Heart left ventricle (tissue), 16 donors: ENCODE measurements at regions not wholly inside any gene's neighbourhood (a gene's known extent, or its start where the extent isn't known, plus 50 kb on each side); places are given as distances from the start of the nearest gene placed in this dataset.
A peak's percentile ranks its signal among the peaks of the same experiment; 100 is the strongest.

Experiments used
- ATAC-seq, 4 donors: fragments of 200-7000 bp; cut with Tn5 transposase; one replicate each; pipeline ENCODE4 v1.9.1; 2020 to 2022; ENCODE audit warnings: moderate library complexity in 4 of 4, mild to moderate bottlenecking in 3 of 4, moderate number of reproducible peaks in 1 of 4
- DNase-seq, 5 donors: peaks; one replicate each; pipeline ENCODE4 v3.0.0-alpha.2; 2020
- H3K27ac ChIP-seq, 12 donors: fragments of 200-600 bp; sonication (generic) in 4 of 12; one replicate each; pipeline versions ENCODE4 v1.5.0 to v1.8.0; 2016 to 2022; ENCODE audit warnings: mild to moderate bottlenecking in 2 of 12
- H3K27me3 ChIP-seq, 9 donors: fragments of 200-600 bp; sonication (generic) in 2 of 9; one replicate each; pipeline versions ENCODE4 v1.5.1 to v1.8.0; 2016 to 2022; ENCODE audit warnings: mild to moderate bottlenecking in 3 of 9
- H3K36me3 ChIP-seq, 9 donors: fragments of 200-600 bp; sonication (generic) in 2 of 9; one replicate each; pipeline versions ENCODE4 v1.5.0 to v1.8.0; 2018 to 2022; ENCODE audit warnings: mild to moderate bottlenecking in 2 of 9
- H3K4me1 ChIP-seq, 12 donors: fragments of 200-600 bp; sonication (generic) in 4 of 12; one replicate each; pipeline versions ENCODE4 v1.5.0 to v1.8.0; 2016 to 2022; ENCODE audit warnings: mild to moderate bottlenecking in 3 of 12
- H3K4me3 ChIP-seq, 12 donors: fragments of 200-600 bp; sonication (generic) in 4 of 12; one replicate each; pipeline versions ENCODE4 v1.5.0 to v1.8.0; 2017 to 2022; ENCODE audit warnings: mild to moderate bottlenecking in 9 of 12, moderate library complexity in 4 of 12
- H3K9me3 ChIP-seq, 12 donors: fragments of 200-600 bp; sonication (generic) in 4 of 12; one replicate each; pipeline versions ENCODE4 v1.5.0 to v1.8.0; 2016 to 2022; ENCODE audit warnings: mild to moderate bottlenecking in 1 of 12
- POLR2A ChIP-seq, 2 donors: fragments of 450-650 bp; IDR thresholded peaks; one replicate each; pipeline ENCODE4 v1.6.1; 2017; ENCODE audit warnings: antibody characterized with exemption in 2 of 2, mild to moderate bottlenecking in 2 of 2, moderate library complexity in 2 of 2
- WGBS, 4 donors: extraction: QIAGEN DNeasy Blood & Tissue Kit in 2 of 4; methylation state at CpG; one replicate each; pipeline versions ENCODE4 v1.1.5 to v1.1.7; 2013 to 2018; 5-methylcytosine and 5-hydroxymethylcytosine counted together
- intact Hi-C, 10 donors: fragments of 100-400 bp; cut with DNase I; formaldehyde crosslinking; loops; one replicate each; pipeline versions ENCODE4 v1.11.1 to v1.14.2; 2022
- TF ChIP-seq, protein P1 (sequence below), 12 donors: fragments of 200-600 bp; sonication (generic) in 4 of 12; IDR thresholded peaks; one replicate each; pipeline versions ENCODE4 v1.5.0 to v1.8.0; 2018 to 2022; ENCODE audit warnings: antibody characterized with exemption in 12 of 12, mild to moderate bottlenecking in 5 of 12
- donor health status: ischemic (EF 13 %, LVEDD 7.1; RV severe dilation, severe dysfunction).
- donor health status: healthy with polysubstance abuse.
- donor health status: DM: no; HTN: yes; CAD: no.
- donor health status: DM: no; HTN: no; CAD: no.
- donor health status: ischemic (EF 25% LVEDD 6.9; RV normal size, moderate dysfunction).
- donor health status: ischemic (EF 25% LVEDD 5.7; RV mildly dilated, moderate dysfunction).
- donor health status: healthy.
- donor health status: DM: yes; HTN: yes; CAD: no.
- donor health status: ischemic (EF 35%, LVEDD 5.7; RV mildly dilated, moderate dysfunction).
- donor health status: nonischemic (EF 11% LVEDD 7.7; RV severe dilation, severe dysfunction).
- donor health status: DM: yes; HTN: yes; CAD: no.
- donor health status: PGD.
- donor health status: ischemic (EF 29% LVEDD 5.4; RV normal size, mild dysfunction).
- donor health status: nonischemic (EF 23%, LVEDD 6.1; RV moderate dilation, normal function).

DNA sequence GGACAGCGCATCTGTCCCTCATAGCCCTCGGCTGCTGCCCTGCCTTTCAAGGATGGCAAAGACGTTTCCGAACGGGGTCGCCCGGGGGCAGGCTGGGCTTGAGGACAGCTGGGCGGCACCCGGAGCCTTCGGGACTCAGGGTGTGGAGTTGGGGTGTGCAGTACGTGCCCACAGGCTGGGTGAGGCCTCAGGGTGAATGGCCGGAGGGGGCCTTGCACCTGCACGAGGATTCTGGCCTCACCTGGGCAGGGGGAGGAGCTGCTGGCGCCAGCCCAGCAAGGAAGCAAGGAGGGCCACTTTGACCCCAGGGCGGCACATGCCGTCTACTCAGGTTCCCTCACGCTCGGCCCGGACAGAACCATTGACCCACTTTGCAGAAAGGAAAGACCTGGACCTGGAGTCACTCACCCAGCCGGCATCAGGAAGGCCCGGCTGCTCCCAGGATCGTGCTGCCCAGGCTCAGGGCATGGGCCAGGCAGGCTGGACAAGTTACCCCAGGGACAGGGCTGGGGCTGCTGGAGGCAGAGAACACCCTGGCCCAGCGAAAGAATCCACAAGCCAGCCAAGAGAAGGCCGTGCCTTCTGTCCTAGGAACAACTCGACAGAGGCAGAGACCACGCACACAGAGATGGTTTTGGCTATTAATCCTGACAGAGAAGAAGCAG is 65.1 kb upstream of the TTC34 start:
- Histone ChIP-seq H3K4me3 (no peak overlapping the region), H3K27me3 (peaks cover 0 to 53% (median 7%) of the 10 kb centered on the region in 9 donors), H3K4me1 (no peaks in the 10 kb centered on the region), H3K27ac (no peak overlapping the region), H3K9me3 (peaks cover 0 to 13% (median 10%) of the 10 kb centered on the region in 12 donors), H3K36me3 (no peaks in the 10 kb centered on the region)
- ATAC-seq (no peak), DNase-seq (peak in 1 of 5 donors; percentile 54)
- no peak for TF ChIP-seq POLR2A (IDR thresholded peaks at IDR 0.05)
- TF ChIP-seq, protein P1, sequence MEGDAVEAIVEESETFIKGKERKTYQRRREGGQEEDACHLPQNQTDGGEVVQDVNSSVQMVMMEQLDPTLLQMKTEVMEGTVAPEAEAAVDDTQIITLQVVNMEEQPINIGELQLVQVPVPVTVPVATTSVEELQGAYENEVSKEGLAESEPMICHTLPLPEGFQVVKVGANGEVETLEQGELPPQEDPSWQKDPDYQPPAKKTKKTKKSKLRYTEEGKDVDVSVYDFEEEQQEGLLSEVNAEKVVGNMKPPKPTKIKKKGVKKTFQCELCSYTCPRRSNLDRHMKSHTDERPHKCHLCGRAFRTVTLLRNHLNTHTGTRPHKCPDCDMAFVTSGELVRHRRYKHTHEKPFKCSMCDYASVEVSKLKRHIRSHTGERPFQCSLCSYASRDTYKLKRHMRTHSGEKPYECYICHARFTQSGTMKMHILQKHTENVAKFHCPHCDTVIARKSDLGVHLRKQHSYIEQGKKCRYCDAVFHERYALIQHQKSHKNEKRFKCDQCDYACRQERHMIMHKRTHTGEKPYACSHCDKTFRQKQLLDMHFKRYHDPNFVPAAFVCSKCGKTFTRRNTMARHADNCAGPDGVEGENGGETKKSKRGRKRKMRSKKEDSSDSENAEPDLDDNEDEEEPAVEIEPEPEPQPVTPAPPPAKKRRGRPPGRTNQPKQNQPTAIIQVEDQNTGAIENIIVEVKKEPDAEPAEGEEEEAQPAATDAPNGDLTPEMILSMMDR (IDR thresholded peaks at IDR 0.05), result no peak
- intact Hi-C loops, result no loop called here
- 69 to 80% (median 79%) methylated on average over 18 to 26 of the region's 26 CpGs for WGBS, 4 donors

DNA sequence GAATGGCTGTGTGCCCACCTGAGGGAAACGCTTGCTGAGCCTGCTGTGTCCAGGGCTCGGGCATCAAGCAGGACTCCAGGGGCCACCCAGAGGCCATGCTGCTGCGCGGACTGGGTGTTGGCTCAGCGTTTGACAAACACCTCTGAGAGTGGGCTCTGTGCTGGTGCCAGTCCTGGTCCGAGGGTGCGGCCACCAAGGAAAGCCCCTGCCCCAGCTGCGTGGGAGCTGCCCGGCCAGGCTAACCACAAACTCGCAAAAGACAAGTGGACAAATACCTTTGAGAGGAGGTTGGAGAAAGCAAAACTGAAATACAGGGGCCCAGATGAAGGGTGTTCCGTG is 65.6 kb upstream of the TTC34 start:
- H3K4me3 ChIP-seq, result no peak overlapping the region
- intact Hi-C loops, result no loop called here
- TF ChIP-seq POLR2A (IDR thresholded peaks at IDR 0.05), result no peak
- TF ChIP-seq, protein P1 (IDR thresholded peaks at IDR 0.05), result no peak
- ATAC-seq (no peak), DNase-seq (peak in 1 of 5 donors; percentile 46)
- no peak overlapping the region for H3K27ac ChIP-seq
- H3K9me3 ChIP-seq, result peaks cover 0 to 18% (median 15%) of the 10 kb centered on the region in 12 donors
- no peaks in the 10 kb centered on the region for H3K4me1 ChIP-seq
- no peaks in the 10 kb centered on the region for H3K36me3 ChIP-seq
- peaks cover 0 to 51% (median 7%) of the 10 kb centered on the region in 9 donors for H3K27me3 ChIP-seq
- WGBS, 4 donors, result 81 to 87% (median 83%) methylated on average over 7 to 11 of the region's 11 CpGs

GRCh38 chr1:2867861-2868260 is 66.4 kb upstream of the TTC34 start:
- TF ChIP-seq, protein P1 (IDR thresholded peaks at IDR 0.05), result no peak
- no peak for TF ChIP-seq POLR2A (IDR thresholded peaks at IDR 0.05)
- Histone ChIP-seq H3K9me3 (peaks cover 0 to 21% (median 16%) of the 10 kb centered on the region in 12 donors), H3K36me3 (no peaks in the 10 kb centered on the region), H3K4me1 (no peaks in the 10 kb centered on the region), H3K27me3 (peaks cover 0 to 44% (median 7%) of the 10 kb centered on the region in 9 donors), H3K4me3 (no peak overlapping the region), H3K27ac (no peak overlapping the region)
- ATAC-seq, result no peak
- WGBS, 4 donors, result 46 to 64% (median 57%) methylated on average over 7 to 10 of the region's 10 CpGs
- DNase-seq, result no peak
- intact Hi-C loops, result no loop called here

DNA sequence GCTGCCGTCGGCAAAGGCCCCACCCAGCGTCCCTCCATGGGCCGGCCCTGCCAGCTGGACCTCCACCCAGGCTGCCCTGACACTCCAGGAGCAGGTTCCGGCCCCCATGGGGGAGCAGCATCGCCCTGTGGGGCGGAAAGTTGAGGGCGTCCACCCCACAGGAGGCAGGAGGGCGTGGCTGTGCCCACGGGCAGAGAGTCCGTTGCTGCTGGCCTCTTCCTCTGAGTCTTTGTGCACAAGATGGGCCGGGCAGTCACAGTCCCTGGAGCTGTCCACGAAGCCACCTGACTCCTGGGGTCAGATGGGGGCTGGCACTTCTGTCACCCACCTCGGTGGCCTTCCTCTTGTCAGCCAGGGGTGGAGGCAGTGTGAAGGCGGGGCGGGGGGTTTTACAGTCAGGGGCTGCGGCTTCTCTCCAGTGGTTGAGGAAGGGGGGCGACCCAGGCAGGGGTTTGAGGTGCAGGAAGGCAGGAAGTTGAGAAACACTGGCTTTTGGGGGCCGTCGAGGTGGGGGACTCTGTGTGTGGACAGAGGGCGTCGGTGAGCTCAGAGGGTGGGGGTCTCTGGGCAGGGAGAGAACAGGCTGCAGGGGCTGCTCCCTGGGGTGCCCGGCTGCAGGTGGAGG is 67.2 kb upstream of the TTC34 start:
- no peak for TF ChIP-seq POLR2A (IDR thresholded peaks at IDR 0.05)
- TF ChIP-seq, protein P1 (IDR thresholded peaks at IDR 0.05), result no peak
- Histone ChIP-seq H3K9me3 (peaks cover 0 to 21% (median 16%) of the 10 kb centered on the region in 12 donors), H3K4me1 (no peaks in the 10 kb centered on the region), H3K27ac (no peak overlapping the region), H3K36me3 (no peaks in the 10 kb centered on the region), H3K4me3 (no peak overlapping the region), H3K27me3 (peaks cover 0 to 37% (median 5%) of the 10 kb centered on the region in 9 donors)
- WGBS, 4 donors, result 66 to 71% (median 70%) methylated on average over 15 to 23 of the region's 23 CpGs
- intact Hi-C loops, result no loop called here
- no peak for ATAC-seq
- DNase-seq, result no peak
